Prostate gland (tissue), 2 donors: ENCODE measurements at regions not wholly inside any gene's neighbourhood (a gene's known extent, or its start where the extent isn't known, plus 50 kb on each side); places are given as distances from the start of the nearest gene placed in this dataset.

Experiments
- CTCF ChIP-seq, 4 experiments: fragments of 200-600 bp in 2 of 4; fragments of 450-650 bp in 2 of 4; sonication (generic) in 2 of 4; IDR thresholded peaks; 1 replicate in 3 of 4; 2 replicates in 1 of 4; pipeline ENCODE4 v1.5.1; 2016 to 2019; ENCODE audit warnings: antibody characterized with exemption in 4 of 4, mild to moderate bottlenecking in 2 of 4, moderate library complexity in 2 of 4
- POLR2AphosphoS5 ChIP-seq: sonication (generic); formaldehyde crosslinking; IDR thresholded peaks from one replicate; pipeline ENCODE4 v1.6.1; 2017; ENCODE audit warnings: antibody characterized with exemption

DNA sequence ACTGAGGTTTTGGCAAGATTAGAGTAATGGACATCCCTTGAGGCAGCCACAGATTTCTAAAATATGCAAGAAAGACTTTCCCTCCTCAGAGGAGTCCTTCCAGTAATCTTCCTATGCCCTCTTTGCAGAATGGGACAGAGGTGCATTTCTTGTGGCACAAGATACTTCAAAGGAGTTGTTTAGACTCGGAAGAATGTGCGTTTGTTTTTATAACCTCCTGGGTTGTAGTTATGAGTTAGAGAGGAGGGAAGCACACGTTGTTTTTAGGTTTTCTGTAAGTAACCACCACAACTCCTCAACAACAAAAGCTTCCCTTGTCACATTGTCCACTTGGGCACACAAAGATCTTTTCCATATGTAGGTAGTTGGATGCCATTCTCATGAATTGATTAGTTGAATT is 78.1 kb upstream of the GLI3 start:
- TF ChIP-seq CTCF (IDR thresholded peaks at IDR 0.05) (no peak), POLR2AphosphoS5 (no peak)
